Kidney (tissue), 13 donors: ENCODE measurements at regions not wholly inside any gene's neighbourhood (a gene's known extent, or its start where the extent isn't known, plus 50 kb on each side); places are given as distances from the start of the nearest gene placed in this dataset.

ENCODE experiments used
- DNase-seq, 5 donors: peaks; one replicate each; pipeline ENCODE4 v3.0.0-alpha.2; 2013 to 2020
- FAIRE-seq: peaks from 2 replicates; lab custom pipeline; 2012; peaks lifted over from hg19 to GRCh38; lab: Jason Lieb, UNC
- H3K27ac ChIP-seq, 2 donors: one replicate each; pipeline ENCODE4 v1.7.0; 2013; ENCODE audit warnings: low read depth in 2 of 2, low read length in 2 of 2, inconsistent platforms in 1 of 2
- H3K27me3 ChIP-seq: one replicate; pipeline ENCODE4 v1.7.1; 2013; ENCODE audit warnings: low read length, inconsistent platforms; ENCODE audit not compliant: control insufficient read depth, insufficient read depth
- H3K36me3 ChIP-seq, 3 donors: one replicate each; pipeline versions ENCODE4 v1.7.0 to v1.7.1; 2013; ENCODE audit warnings: low read length in 3 of 3, control low read depth in 1 of 3, inconsistent platforms in 1 of 3; ENCODE audit not compliant: insufficient read depth in 3 of 3, control insufficient read depth in 2 of 3
- H3K4me1 ChIP-seq, 3 donors: one replicate each; pipeline versions ENCODE4 v1.7.0 to v1.7.1; 2013; ENCODE audit warnings: low read length in 3 of 3, inconsistent platforms in 1 of 3, low read depth in 1 of 3; ENCODE audit not compliant: control insufficient read depth in 2 of 3, insufficient read depth in 2 of 3
- H3K4me3 ChIP-seq, 3 donors: one replicate each; pipeline versions ENCODE4 v1.7.0 to v1.8.1; 2013; ENCODE audit warnings: low read length in 3 of 3, control low read depth in 1 of 3, inconsistent platforms in 1 of 3
- H3K9ac ChIP-seq, 3 donors: one replicate each; pipeline versions ENCODE4 v1.7.0 to v1.7.1; 2013; ENCODE audit warnings: low read length in 3 of 3, control low read depth in 1 of 3, inconsistent platforms in 1 of 3
- H3K9me3 ChIP-seq, 3 donors: one replicate each; pipeline versions ENCODE4 v1.7.0 to v1.7.1; 2013; ENCODE audit warnings: low read length in 3 of 3, control low read depth in 1 of 3, inconsistent platforms in 1 of 3; ENCODE audit not compliant: control insufficient read depth in 2 of 3, insufficient read depth in 1 of 3
- CTCF ChIP-seq: IDR thresholded peaks from 3 replicates; pipeline ENCODE4 v1.5.1; 2012; ENCODE audit warnings: mild to moderate bottlenecking, moderate library complexity, borderline replicate concordance; ENCODE audit not compliant: insufficient read depth; ENCODE audit errors: extremely low read depth
- intact Hi-C: fragments of 100-400 bp; cut with DNase I; formaldehyde crosslinking; loops from one replicate; pipeline ENCODE4 v1.11.1; 2022
- donor health status: control.
- donor health status: control.
- donor health status: control.
- donor health status: control.
- donor health status: control.
- donor health status: DM: yes; HTN: yes; CAD: no.
- donor health status: Normal renal cell carcinoma (clear cell type).

- H3K36me3 ChIP-seq = no peaks in the 10 kb centered on the region
- no peaks in the 10 kb centered on the region for H3K9me3 ChIP-seq
- DNase-seq (no peak), FAIRE-seq (no peak)
- H3K9ac ChIP-seq = no peak overlapping the region
- no peak for TF ChIP-seq CTCF
- intact Hi-C loops = no loop called here
- no peak overlapping the region for H3K27ac ChIP-seq
- H3K4me3 ChIP-seq = no peak overlapping the region
- no peaks in the 10 kb centered on the region for H3K4me1 ChIP-seq
- no peaks in the 10 kb centered on the region for H3K27me3 ChIP-seq
Observed at GRCh38 chr9:20054734-20055133, 265.9 kb upstream of the SLC24A2 start.

- Histone ChIP-seq H3K4me3 (no peak overlapping the region), H3K9ac (no peak overlapping the region), H3K9me3 (no peaks in the 10 kb centered on the region), H3K36me3 (no peaks in the 10 kb centered on the region), H3K27me3 (no peaks in the 10 kb centered on the region), H3K4me1 (no peaks in the 10 kb centered on the region), H3K27ac (no peak overlapping the region)
- DNase-seq (no peak), FAIRE-seq (no peak)
- no peak for TF ChIP-seq CTCF
- intact Hi-C loops = no loop called here
Observed at GRCh38 chr9:20048985-20049384, 260.1 kb upstream of the SLC24A2 start.

- Histone ChIP-seq H3K9ac (no peak overlapping the region), H3K36me3 (no peaks in the 10 kb centered on the region), H3K4me1 (no peaks in the 10 kb centered on the region), H3K4me3 (no peak overlapping the region), H3K9me3 (no peaks in the 10 kb centered on the region), H3K27ac (no peak overlapping the region), H3K27me3 (no peaks in the 10 kb centered on the region)
- no peak for DNase-seq
- intact Hi-C loops = no loop called here
- no peak for TF ChIP-seq CTCF
- FAIRE-seq = no peak
Observed at GRCh38 chr9:20048437-20048836, 259.6 kb upstream of the SLC24A2 start.

- no peaks in the 10 kb centered on the region for H3K9me3 ChIP-seq
- intact Hi-C loops = no loop called here
- no peak overlapping the region for H3K27ac ChIP-seq
- H3K4me3 ChIP-seq = no peak overlapping the region
- no peak overlapping the region for H3K9ac ChIP-seq
- no peak for DNase-seq
- H3K36me3 ChIP-seq = no peaks in the 10 kb centered on the region
- no peak for FAIRE-seq
- no peaks in the 10 kb centered on the region for H3K4me1 ChIP-seq
- TF ChIP-seq CTCF = no peak
- H3K27me3 ChIP-seq = no peaks in the 10 kb centered on the region
Observed at GRCh38 chr9:20044686-20045085, 255.8 kb upstream of the SLC24A2 start.
